Activated naive CD4-positive, alpha-beta T cell treated with anti-CD3 and anti-CD28 coated beads, Interleukin-2, amount 10 ng/mL, durations not matched to agents 7 days and 5 days (primary cell): ENCODE measurements at regions not wholly inside any gene's neighbourhood (a gene's known extent, or its start where the extent isn't known, plus 50 kb on each side); places are given as distances from the start of the nearest gene placed in this dataset.

Source experiments
- CTCF ChIA-PET: fragments of 350-600 bp; sonication (Branson Sonifier 250); formaldehyde crosslinking; loops from one replicate; lab custom pipeline; 2021; ENCODE audit warnings: antibody characterized with exemption; lab: Charles Lee
- DNase-seq: peaks from one replicate; pipeline ENCODE4 v3.0.0-alpha.2; 2020
- H3K27ac Mint-ChIP-seq: one replicate; pipeline ENCODE4 v1.8.0; 2021; ENCODE audit warnings: mild to moderate bottlenecking, moderate library complexity, mixed read lengths
- H3K27me3 Mint-ChIP-seq: one replicate; pipeline ENCODE4 v1.8.0; 2021; ENCODE audit warnings: mild to moderate bottlenecking, mixed read lengths
- H3K36me3 Mint-ChIP-seq: one replicate; pipeline ENCODE4 v1.8.0; 2021; ENCODE audit warnings: mixed read lengths
- H3K4me1 Mint-ChIP-seq: one replicate; pipeline ENCODE4 v1.8.0; 2021; ENCODE audit warnings: mixed read lengths
- H3K4me3 Mint-ChIP-seq: one replicate; pipeline ENCODE4 v1.8.0; 2021; ENCODE audit warnings: mild to moderate bottlenecking, moderate library complexity, mixed read lengths
- H3K9me3 Mint-ChIP-seq: one replicate; pipeline ENCODE4 v1.8.0; 2021; ENCODE audit warnings: mixed read lengths

- no peaks in the 10 kb centered on the region for H3K4me1 Mint-ChIP-seq
- H3K27me3 Mint-ChIP-seq, result no peaks in the 10 kb centered on the region
- CTCF ChIA-PET, result no interaction called here
- DNase-seq, result no peak
- H3K36me3 Mint-ChIP-seq, result no peaks in the 10 kb centered on the region
- H3K9me3 Mint-ChIP-seq, result peaks cover 4% of the 10 kb centered on the region
- no peak overlapping the region for H3K4me3 Mint-ChIP-seq
- H3K27ac Mint-ChIP-seq, result no peak overlapping the region
Observed at GRCh38 chr2:221787561-221787960, 215.5 kb upstream of the EPHA4 start.

- H3K4me1 Mint-ChIP-seq, result no peaks in the 10 kb centered on the region
- H3K27me3 Mint-ChIP-seq, result no peaks in the 10 kb centered on the region
- CTCF ChIA-PET, result no interaction called here
- peaks cover 4% of the 10 kb centered on the region for H3K9me3 Mint-ChIP-seq
- no peak for DNase-seq
- H3K27ac Mint-ChIP-seq, result no peak overlapping the region
- no peak overlapping the region for H3K4me3 Mint-ChIP-seq
- H3K36me3 Mint-ChIP-seq, result no peaks in the 10 kb centered on the region
Observed at GRCh38 chr2:221786297-221786926, 214.3 kb upstream of the EPHA4 start.

- H3K4me1 Mint-ChIP-seq, result no peaks in the 10 kb centered on the region
- no peak overlapping the region for H3K4me3 Mint-ChIP-seq
- H3K27me3 Mint-ChIP-seq, result no peaks in the 10 kb centered on the region
- peaks cover 4% of the 10 kb centered on the region for H3K9me3 Mint-ChIP-seq
- DNase-seq, result no peak
- CTCF ChIA-PET, result no interaction called here
- H3K36me3 Mint-ChIP-seq, result no peaks in the 10 kb centered on the region
- H3K27ac Mint-ChIP-seq, result no peak overlapping the region
Observed at GRCh38 chr2:221780281-221780688, 208.2 kb upstream of the EPHA4 start.

GRCh38 chr2:221779614-221780067 is 207.5 kb upstream of the EPHA4 start:
- Mint-ChIP-seq H3K9me3 (peaks cover 4% of the 10 kb centered on the region), H3K27me3 (no peaks in the 10 kb centered on the region), H3K27ac (no peak overlapping the region), H3K36me3 (no peaks in the 10 kb centered on the region), H3K4me1 (no peaks in the 10 kb centered on the region), H3K4me3 (no peak overlapping the region)
- CTCF ChIA-PET, result no interaction called here
- DNase-seq, result no peak

- H3K27me3 Mint-ChIP-seq, result no peaks in the 10 kb centered on the region
- CTCF ChIA-PET, result no interaction called here
Observed at GRCh38 chr2:221778025-221778424, 205.9 kb upstream of the EPHA4 start.

GRCh38 chr2:221777119-221777518 is 205.0 kb upstream of the EPHA4 start:
- Mint-ChIP-seq H3K4me1 (no peaks in the 10 kb centered on the region), H3K4me3 (no peak overlapping the region), H3K36me3 (no peaks in the 10 kb centered on the region), H3K27me3 (no peaks in the 10 kb centered on the region), H3K9me3 (no peaks in the 10 kb centered on the region), H3K27ac (no peak overlapping the region)
- no peak for DNase-seq
- CTCF ChIA-PET, result no interaction called here

More at GRCh38 chr2:221778025-221778424, 205.9 kb upstream of the EPHA4 start:
- DNase-seq, result no peak
- Mint-ChIP-seq H3K4me1 (no peaks in the 10 kb centered on the region), H3K4me3 (no peak overlapping the region), H3K36me3 (no peaks in the 10 kb centered on the region), H3K27ac (no peak overlapping the region), H3K9me3 (peaks cover 2% of the 10 kb centered on the region)

DNA sequence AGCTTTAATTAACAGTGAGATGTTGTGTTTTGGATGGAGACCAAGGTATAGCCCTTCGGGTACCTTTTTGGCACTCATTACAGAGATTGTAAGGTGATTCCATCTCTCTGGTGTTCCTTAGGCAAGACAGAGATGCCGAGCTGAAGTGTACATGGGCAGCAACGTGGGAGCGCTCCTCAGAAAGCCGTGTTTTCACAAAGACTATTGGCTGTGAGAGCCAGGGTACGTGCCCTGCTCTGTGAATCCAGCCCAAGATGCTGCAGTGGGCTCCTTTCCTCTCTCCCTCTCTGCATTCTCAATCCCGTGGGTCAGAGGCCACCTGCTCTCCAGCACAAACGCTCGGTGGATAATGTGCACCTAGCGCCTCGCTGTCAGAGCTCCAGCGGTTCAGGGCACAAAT is 203.0 kb upstream of the EPHA4 start:
- Mint-ChIP-seq H3K4me1 (no peaks in the 10 kb centered on the region), H3K4me3 (no peak overlapping the region), H3K27me3 (no peaks in the 10 kb centered on the region), H3K27ac (no peak overlapping the region), H3K9me3 (no peaks in the 10 kb centered on the region), H3K36me3 (no peaks in the 10 kb centered on the region)
- CTCF ChIA-PET, result no interaction called here
- DNase-seq, result no peak

DNA sequence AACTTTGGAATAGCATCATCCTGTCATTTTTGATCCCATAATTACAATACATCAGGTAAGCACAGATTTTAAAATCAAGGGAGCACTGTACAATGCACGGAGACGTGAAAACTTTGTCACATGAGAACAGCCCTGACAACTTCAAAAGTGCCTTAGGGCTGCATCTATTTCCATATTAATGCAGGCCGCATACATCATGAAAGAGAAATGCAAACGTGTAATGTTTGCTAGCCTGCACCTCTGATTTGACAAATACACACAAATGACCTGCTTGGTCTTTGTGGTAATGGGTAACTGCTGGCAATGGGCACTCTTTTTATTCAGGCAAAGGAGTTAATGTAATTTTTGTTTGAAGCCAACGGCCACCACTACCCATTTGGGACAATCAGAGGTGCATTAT is 202.0 kb upstream of the EPHA4 start:
- H3K36me3 Mint-ChIP-seq, result no peaks in the 10 kb centered on the region
- CTCF ChIA-PET, result no interaction called here
- no peak overlapping the region for H3K27ac Mint-ChIP-seq

DNA sequence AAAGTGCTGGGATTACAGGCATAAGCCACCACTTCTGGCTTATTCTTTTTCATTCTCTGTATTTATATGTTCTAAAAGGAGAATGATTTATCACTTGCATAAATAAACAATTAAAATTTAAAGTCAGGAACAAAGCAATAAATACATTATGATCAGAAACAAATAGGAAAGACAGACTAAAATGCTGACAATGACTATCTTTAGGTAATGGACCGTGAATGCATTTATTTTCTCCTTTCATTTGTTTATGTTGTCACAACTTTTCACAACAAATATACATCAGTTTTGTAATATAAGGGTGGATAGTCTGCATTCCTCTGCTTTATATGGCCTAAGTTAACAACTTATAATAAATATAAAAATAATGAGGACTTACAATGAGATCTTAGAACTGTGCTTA is 199.2 kb upstream of the EPHA4 start:
- no peak overlapping the region for H3K27ac Mint-ChIP-seq
- no peaks in the 10 kb centered on the region for H3K27me3 Mint-ChIP-seq
- CTCF ChIA-PET, result no interaction called here
- no peaks in the 10 kb centered on the region for H3K4me1 Mint-ChIP-seq
- H3K9me3 Mint-ChIP-seq, result no peaks in the 10 kb centered on the region
- no peaks in the 10 kb centered on the region for H3K36me3 Mint-ChIP-seq
- DNase-seq, result no peak
- H3K4me3 Mint-ChIP-seq, result no peak overlapping the region

More for the DNA sequence above, 202.0 kb upstream of the EPHA4 start:
- no peak for DNase-seq
- H3K4me3 Mint-ChIP-seq, result no peak overlapping the region
- H3K27me3 Mint-ChIP-seq, result no peaks in the 10 kb centered on the region
- no peaks in the 10 kb centered on the region for H3K9me3 Mint-ChIP-seq
- no peaks in the 10 kb centered on the region for H3K4me1 Mint-ChIP-seq

GRCh38 chr2:221767106-221768012 is 195.3 kb upstream of the EPHA4 start:
- no peaks in the 10 kb centered on the region for H3K4me1 Mint-ChIP-seq
- H3K27me3 Mint-ChIP-seq, result no peaks in the 10 kb centered on the region
- no peaks in the 10 kb centered on the region for H3K36me3 Mint-ChIP-seq

GRCh38 chr2:221762496-221762895 is 190.4 kb upstream of the EPHA4 start:
- H3K4me1 Mint-ChIP-seq, result no peaks in the 10 kb centered on the region
- no peak overlapping the region for H3K4me3 Mint-ChIP-seq
- peaks cover 4% of the 10 kb centered on the region for H3K9me3 Mint-ChIP-seq
- no peak overlapping the region for H3K27ac Mint-ChIP-seq
- no peak for DNase-seq
- CTCF ChIA-PET, result no interaction called here
- no peaks in the 10 kb centered on the region for H3K27me3 Mint-ChIP-seq
- H3K36me3 Mint-ChIP-seq, result no peaks in the 10 kb centered on the region

More at GRCh38 chr2:221767106-221768012, 195.3 kb upstream of the EPHA4 start:
- no peak for DNase-seq
- no peak overlapping the region for H3K27ac Mint-ChIP-seq
- CTCF ChIA-PET, result no interaction called here
- H3K9me3 Mint-ChIP-seq, result no peaks in the 10 kb centered on the region
- no peak overlapping the region for H3K4me3 Mint-ChIP-seq

DNA sequence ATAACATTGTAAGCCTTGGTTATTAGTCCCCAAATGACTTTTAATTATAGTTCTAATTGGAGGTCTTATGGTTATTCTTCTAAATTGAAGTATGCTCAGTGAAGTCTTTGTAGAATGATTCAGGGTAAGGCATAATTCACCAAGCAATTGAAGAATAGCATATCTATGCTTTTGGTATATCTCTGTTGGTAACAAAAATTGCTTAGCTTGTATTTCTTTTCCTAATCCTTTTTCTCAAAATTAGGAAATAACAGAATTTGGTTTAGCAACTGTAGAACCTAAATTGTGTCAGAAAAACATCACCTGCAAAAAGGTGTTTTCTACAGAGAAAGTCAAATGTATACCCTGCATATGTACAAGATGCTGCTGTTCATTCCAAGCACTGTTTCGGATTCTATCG is 189.2 kb upstream of the EPHA4 start:
- Mint-ChIP-seq H3K4me3 (no peak overlapping the region), H3K27me3 (no peaks in the 10 kb centered on the region), H3K4me1 (no peaks in the 10 kb centered on the region), H3K36me3 (no peaks in the 10 kb centered on the region), H3K27ac (no peak overlapping the region), H3K9me3 (peaks cover 4% of the 10 kb centered on the region)
- DNase-seq, result no peak
- CTCF ChIA-PET, result no interaction called here

GRCh38 chr2:221758076-221758475 is 186.0 kb upstream of the EPHA4 start:
- Mint-ChIP-seq H3K9me3 (peaks cover 4% of the 10 kb centered on the region), H3K4me1 (no peaks in the 10 kb centered on the region), H3K27ac (no peak overlapping the region), H3K27me3 (no peaks in the 10 kb centered on the region), H3K36me3 (no peaks in the 10 kb centered on the region), H3K4me3 (no peak overlapping the region)
- no peak for DNase-seq
- CTCF ChIA-PET, result no interaction called here

- peaks cover 7% of the 10 kb centered on the region for H3K9me3 Mint-ChIP-seq
- H3K27ac Mint-ChIP-seq, result no peak overlapping the region
- no peaks in the 10 kb centered on the region for H3K36me3 Mint-ChIP-seq
- no peak for DNase-seq
- CTCF ChIA-PET, result no interaction called here
- no peaks in the 10 kb centered on the region for H3K27me3 Mint-ChIP-seq
- H3K4me3 Mint-ChIP-seq, result no peak overlapping the region
- H3K4me1 Mint-ChIP-seq, result no peaks in the 10 kb centered on the region
Observed at GRCh38 chr2:221753401-221753800, 181.3 kb upstream of the EPHA4 start.

GRCh38 chr2:221752781-221753180 is 180.7 kb upstream of the EPHA4 start:
- Mint-ChIP-seq H3K4me3 (no peak overlapping the region), H3K4me1 (no peaks in the 10 kb centered on the region), H3K27me3 (no peaks in the 10 kb centered on the region), H3K36me3 (no peaks in the 10 kb centered on the region), H3K9me3 (peaks cover 7% of the 10 kb centered on the region), H3K27ac (no peak overlapping the region)
- CTCF ChIA-PET, result no interaction called here
- DNase-seq, result no peak
